GM12864 (cell line): ENCODE measurements at regions not wholly inside any gene's neighbourhood (a gene's known extent, or its start where the extent isn't known, plus 50 kb on each side); places are given as distances from the start of the nearest gene placed in this dataset.

Experiments used
- DNase-seq: peaks from one replicate; pipeline ENCODE4 v3.0.0-alpha.2; 2011; ENCODE audit warnings: low read depth
- H3K4me3 ChIP-seq: 2 replicates; pipeline ENCODE4 v1.5.1; 2011; ENCODE audit warnings: mild to moderate bottlenecking, low read depth, low read length, control low read depth
- CTCF ChIP-seq: IDR thresholded peaks from 2 replicates; pipeline ENCODE4 v1.5.1; 2011; ENCODE audit warnings: low read depth, mild to moderate bottlenecking, moderate library complexity, low read length, control low read depth, inconsistent platforms; ENCODE audit errors: missing control alignments

- H3K4me3 ChIP-seq: no peak overlapping the region
- DNase-seq: no peak
- no peak for TF ChIP-seq CTCF
Observed at GRCh38 chr16:77133706-77134105, 57.3 kb upstream of the MON1B start.

- TF ChIP-seq CTCF: no peak
- no peak overlapping the region for H3K4me3 ChIP-seq
- no peak for DNase-seq
Observed at GRCh38 chr16:77137045-77137444, 53.9 kb upstream of the MON1B start.
